Esophagus muscularis mucosa (tissue), 3 donors: ENCODE measurements at regions not wholly inside any gene's neighbourhood (a gene's known extent, or its start where the extent isn't known, plus 50 kb on each side); places are given as distances from the start of the nearest gene placed in this dataset.

Experiments
- CTCF ChIP-seq, 3 experiments: fragments of 200-600 bp in 2 of 3; fragments of 450-650 bp in 1 of 3; sonication (generic) in 2 of 3; IDR thresholded peaks; one replicate each; pipeline ENCODE4 v1.5.1; 2017 to 2019; ENCODE audit warnings: antibody characterized with exemption in 3 of 3, mild to moderate bottlenecking in 2 of 3, moderate library complexity in 1 of 3
- POLR2A ChIP-seq: fragments of 450-650 bp; IDR thresholded peaks from one replicate; pipeline ENCODE4 v1.6.1; 2017; ENCODE audit warnings: antibody characterized with exemption, moderate library complexity, mild to moderate bottlenecking, low read depth

- TF ChIP-seq CTCF (IDR thresholded peaks at IDR 0.05) (no peak), POLR2A (no peak)
These were observed 190.1 kb upstream of the SLC35G4 start for GRCh38 chr18:11419338-11419737.
